OCI-LY3 (cell line): ENCODE measurements at regions not wholly inside any gene's neighbourhood (a gene's known extent, or its start where the extent isn't known, plus 50 kb on each side); places are given as distances from the start of the nearest gene placed in this dataset.

Experiments used
- H2AFZ ChIP-seq: fragments of 200-600, 300-600 bp; shearing (Covaris generic); 2 replicates; pipeline ENCODE4 v1.6.0; 2014; ENCODE audit warnings: antibody characterized with exemption, low read depth, low read length
- H3K27ac ChIP-seq: fragments of 200-600, 300-600 bp; sonication (generic); 2 replicates; pipeline ENCODE4 v1.5.1; 2014; ENCODE audit warnings: mild to moderate bottlenecking, low read length, moderate library complexity, mixed read lengths
- H3K27me3 ChIP-seq: fragments of 200-600, 300-600 bp; sonication (generic); 2 replicates; pipeline ENCODE4 v1.6.1; 2014; ENCODE audit warnings: low read depth, low read length, mixed read lengths
- H3K36me3 ChIP-seq: fragments of 200-600, 300-600 bp; sonication (generic); replicated peaks from 2 replicates; pipeline ENCODE3; 2014; ENCODE audit warnings: low read depth, low read length, mixed read lengths
- H3K4me1 ChIP-seq: fragments of 300-600, 200-600 bp; sonication (generic); 2 replicates; pipeline ENCODE4 v1.6.1; 2014; ENCODE audit warnings: low read length, mixed read lengths
- H3K4me2 ChIP-seq: fragments of 200-600, 300-600 bp; sonication (generic); 2 replicates; pipeline ENCODE4 v1.6.1; 2014; ENCODE audit warnings: low read length, mixed read lengths
- H3K4me3 ChIP-seq: fragments of 300-600, 200-600 bp; sonication (generic); 2 replicates; pipeline ENCODE4 v1.5.1; 2014; ENCODE audit warnings: antibody characterized with exemption, mild to moderate bottlenecking, low read length, moderate library complexity
- H3K79me2 ChIP-seq: fragments of 300-600, 200-600 bp; shearing (Covaris generic); 2 replicates; pipeline ENCODE4 v1.6.1; 2014; ENCODE audit warnings: mild to moderate bottlenecking, low read length, mixed read lengths
- H3K9ac ChIP-seq: fragments of 300-600, 200-600 bp; shearing (Covaris generic); 2 replicates; pipeline ENCODE4 v1.6.0; 2014; ENCODE audit warnings: mild to moderate bottlenecking, low read length, moderate library complexity
- H3K9me3 ChIP-seq: fragments of 200-600, 300-600 bp; shearing (Covaris generic); 2 replicates; pipeline ENCODE4 v1.6.1; 2014; ENCODE audit warnings: low read length, mixed read lengths; ENCODE audit not compliant: insufficient read depth
- H4K20me1 ChIP-seq: fragments of 200-600, 300-600 bp; sonication (generic); 2 replicates; pipeline ENCODE4 v1.6.1; 2016; ENCODE audit warnings: low read length, mixed read lengths; ENCODE audit not compliant: insufficient read depth
- EZH2phosphoT487 ChIP-seq: fragments of 200-600 bp; shearing (Covaris generic); IDR thresholded peaks from 2 replicates; pipeline ENCODE4 v1.6.1; 2018; ENCODE audit warnings: antibody characterized with exemption, mixed run types, low read depth
- TF ChIP-seq, protein P1 (sequence below): fragments of 200-600, 300-600 bp; sonication (generic); IDR thresholded peaks from 2 replicates; pipeline ENCODE4 v1.5.1; 2014; ENCODE audit warnings: antibody characterized with exemption, low read length, low read depth

DNA sequence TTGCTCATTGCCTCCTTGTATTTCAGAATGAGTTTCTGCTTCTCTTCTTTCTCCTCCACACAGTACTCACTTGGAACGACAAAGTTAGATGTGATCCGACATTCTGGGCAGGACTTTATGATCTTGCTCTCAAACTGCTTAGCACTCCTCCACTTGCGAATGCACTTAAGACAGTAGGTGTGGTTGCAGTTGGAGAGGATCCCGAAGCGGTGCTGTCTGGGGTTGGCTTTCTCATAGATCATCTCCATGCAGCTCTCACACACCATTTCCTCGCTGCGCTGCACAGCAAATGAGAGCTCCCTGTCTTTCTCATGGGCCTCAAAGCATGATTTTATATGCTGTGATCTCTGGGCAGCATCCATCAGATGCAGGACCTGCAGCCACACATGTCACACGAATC lies 245.7 kb downstream of the C12orf50 start:
- H3K9ac ChIP-seq: no peak overlapping the region
- no peaks in the 10 kb centered on the region for H3K79me2 ChIP-seq
- H3K27me3 ChIP-seq: no peaks in the 10 kb centered on the region
- H3K27ac ChIP-seq: no peak overlapping the region
- H3K4me1 ChIP-seq: no peaks in the 10 kb centered on the region
- TF ChIP-seq, protein P1, sequence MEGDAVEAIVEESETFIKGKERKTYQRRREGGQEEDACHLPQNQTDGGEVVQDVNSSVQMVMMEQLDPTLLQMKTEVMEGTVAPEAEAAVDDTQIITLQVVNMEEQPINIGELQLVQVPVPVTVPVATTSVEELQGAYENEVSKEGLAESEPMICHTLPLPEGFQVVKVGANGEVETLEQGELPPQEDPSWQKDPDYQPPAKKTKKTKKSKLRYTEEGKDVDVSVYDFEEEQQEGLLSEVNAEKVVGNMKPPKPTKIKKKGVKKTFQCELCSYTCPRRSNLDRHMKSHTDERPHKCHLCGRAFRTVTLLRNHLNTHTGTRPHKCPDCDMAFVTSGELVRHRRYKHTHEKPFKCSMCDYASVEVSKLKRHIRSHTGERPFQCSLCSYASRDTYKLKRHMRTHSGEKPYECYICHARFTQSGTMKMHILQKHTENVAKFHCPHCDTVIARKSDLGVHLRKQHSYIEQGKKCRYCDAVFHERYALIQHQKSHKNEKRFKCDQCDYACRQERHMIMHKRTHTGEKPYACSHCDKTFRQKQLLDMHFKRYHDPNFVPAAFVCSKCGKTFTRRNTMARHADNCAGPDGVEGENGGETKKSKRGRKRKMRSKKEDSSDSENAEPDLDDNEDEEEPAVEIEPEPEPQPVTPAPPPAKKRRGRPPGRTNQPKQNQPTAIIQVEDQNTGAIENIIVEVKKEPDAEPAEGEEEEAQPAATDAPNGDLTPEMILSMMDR: no peak
- no peak for TF ChIP-seq EZH2phosphoT487
- no peak overlapping the region for H3K4me3 ChIP-seq
- H4K20me1 ChIP-seq: no peaks in the 10 kb centered on the region
- H3K9me3 ChIP-seq: no peaks in the 10 kb centered on the region
- no peak overlapping the region for H3K4me2 ChIP-seq
- H2AFZ ChIP-seq: no peak overlapping the region
- no peaks in the 10 kb centered on the region for H3K36me3 ChIP-seq

DNA sequence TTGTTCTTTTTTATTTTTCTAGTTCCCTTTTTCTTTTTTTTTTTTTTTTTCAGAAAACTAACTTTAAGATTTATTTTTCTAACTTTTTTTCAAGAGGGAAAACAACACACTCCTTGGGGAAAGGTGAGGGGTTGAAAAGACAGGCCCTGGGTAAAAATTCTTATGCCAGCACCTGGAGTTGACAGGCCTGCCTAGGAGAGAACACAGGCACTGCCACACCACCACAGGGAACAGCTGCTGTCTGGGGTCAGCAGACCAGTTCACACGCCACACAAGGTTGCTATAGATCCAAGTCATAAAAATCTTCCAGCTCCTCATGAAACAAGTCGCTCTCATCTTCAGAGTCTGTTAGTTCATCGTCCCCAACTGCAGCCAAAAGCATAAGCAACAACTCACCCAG lies 246.4 kb downstream of the C12orf50 start:
- no peak for TF ChIP-seq EZH2phosphoT487
- TF ChIP-seq, protein P1: no peak
- H3K4me2 ChIP-seq: no peak overlapping the region

DNA sequence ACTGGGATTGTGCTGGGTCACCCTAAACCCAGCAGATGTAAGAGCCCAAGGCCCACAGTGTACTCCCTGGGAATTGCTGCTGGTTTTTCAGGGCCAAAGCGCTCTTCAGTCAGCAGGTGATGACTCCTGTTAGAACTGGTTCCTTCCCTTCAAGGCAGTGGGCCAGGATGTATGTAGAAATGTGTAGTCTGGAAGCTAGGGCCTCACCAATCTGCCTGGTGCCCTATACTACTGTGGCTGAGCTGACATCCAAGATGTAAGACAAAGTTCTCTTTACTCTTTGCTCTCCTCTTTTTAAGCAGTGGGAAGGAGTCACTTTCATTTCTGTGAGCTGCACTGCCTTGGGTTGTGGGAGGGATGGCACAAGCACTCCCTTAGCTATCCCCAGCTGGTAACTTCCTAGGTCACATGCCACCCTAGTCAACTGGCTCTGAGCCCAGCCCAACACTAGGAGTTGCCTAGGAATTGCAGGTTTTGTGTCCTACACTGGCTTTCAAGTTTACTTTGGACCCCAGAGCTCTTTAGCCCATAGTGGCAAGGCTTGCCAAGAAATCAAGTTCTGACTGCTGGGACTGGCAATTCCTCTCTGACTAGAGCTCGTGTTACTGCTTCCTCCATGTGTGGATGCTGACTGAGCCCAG lies 249.2 kb downstream of the C12orf50 start:
- H3K79me2 ChIP-seq: no peaks in the 10 kb centered on the region
- H3K4me2 ChIP-seq: no peak overlapping the region
- H3K4me1 ChIP-seq: no peaks in the 10 kb centered on the region
- H2AFZ ChIP-seq: 0 out of 2 replicates have a peak overlapping the region, but pooled peaks have one; percentile 39
- TF ChIP-seq, protein P1: no peak
- TF ChIP-seq EZH2phosphoT487: no peak
- H3K4me3 ChIP-seq: no peak overlapping the region
- no peak overlapping the region for H3K27ac ChIP-seq
- H4K20me1 ChIP-seq: no peaks in the 10 kb centered on the region
- H3K9ac ChIP-seq: no peak overlapping the region
- no peaks in the 10 kb centered on the region for H3K27me3 ChIP-seq
- no peaks in the 10 kb centered on the region for H3K9me3 ChIP-seq
- H3K36me3 ChIP-seq: no peaks in the 10 kb centered on the region

More for the DNA sequence above, 246.4 kb downstream of the C12orf50 start:
- Histone ChIP-seq H3K9ac (no peak overlapping the region), H3K79me2 (no peaks in the 10 kb centered on the region), H3K9me3 (no peaks in the 10 kb centered on the region), H4K20me1 (no peaks in the 10 kb centered on the region), H3K36me3 (no peaks in the 10 kb centered on the region), H3K27ac (no peak overlapping the region), H2AFZ (no peak overlapping the region), H3K4me3 (no peak overlapping the region), H3K4me1 (no peaks in the 10 kb centered on the region), H3K27me3 (no peaks in the 10 kb centered on the region)

DNA sequence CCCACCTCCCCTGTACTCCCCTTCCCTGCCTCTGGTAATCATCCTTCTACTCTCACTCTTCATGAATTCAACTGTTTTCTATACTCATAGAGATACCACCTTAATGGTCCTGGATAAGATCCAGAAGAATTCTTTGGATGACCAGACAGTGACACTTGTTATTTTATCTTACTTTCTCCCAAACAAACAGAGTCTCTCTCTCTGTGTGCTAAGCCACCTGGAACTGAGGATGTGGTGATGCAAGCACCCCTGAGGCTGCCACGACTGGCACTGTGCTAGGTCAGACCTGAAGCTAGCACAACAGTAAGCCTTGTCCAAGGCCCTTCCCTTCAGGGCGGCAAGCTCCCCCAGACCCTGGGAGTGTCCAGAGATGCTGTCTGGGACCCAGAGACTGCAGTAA lies 250.2 kb downstream of the C12orf50 start:
- H3K79me2 ChIP-seq: no peaks in the 10 kb centered on the region

More for the DNA sequence above, 250.2 kb downstream of the C12orf50 start:
- Histone ChIP-seq H3K4me1 (no peaks in the 10 kb centered on the region), H3K9ac (no peak overlapping the region), H3K27me3 (no peaks in the 10 kb centered on the region), H2AFZ (no peak overlapping the region), H4K20me1 (no peaks in the 10 kb centered on the region), H3K27ac (no peak overlapping the region), H3K4me3 (no peak overlapping the region), H3K9me3 (no peaks in the 10 kb centered on the region), H3K36me3 (no peaks in the 10 kb centered on the region), H3K4me2 (no peak overlapping the region)
- no peak for TF ChIP-seq EZH2phosphoT487
- TF ChIP-seq, protein P1: no peak
